Stimulated activated CD4-positive, alpha-beta T cell treated with anti-CD3 and anti-CD28 coated beads, Interleukin-15, amount 100 ng/mL, for 24 hours (primary cell): ENCODE measurements at regions not wholly inside any gene's neighbourhood (a gene's known extent, or its start where the extent isn't known, plus 50 kb on each side); places are given as distances from the start of the nearest gene placed in this dataset.

Source experiments
- DNase-seq: peaks from one replicate; pipeline ENCODE4 v3.0.0-alpha.2; 2020

- DNase-seq = no peak
Observed at GRCh38 chr18:54100920-54101470, 123.5 kb downstream of the MBD2 start.

- DNase-seq = no peak
Observed at GRCh38 chr18:54100466-54100865, 124.0 kb downstream of the MBD2 start.

GRCh38 chr18:54094474-54094873, 130.0 kb downstream of the MBD2 start:
- DNase-seq = no peak

- DNase-seq = no peak
Observed at GRCh38 chr18:54090856-54091255, 133.6 kb downstream of the MBD2 start.

- DNase-seq = no peak
Observed at GRCh38 chr18:54089749-54090459, 134.6 kb downstream of the MBD2 start.

GRCh38 chr18:54086863-54087262, 137.6 kb downstream of the MBD2 start:
- DNase-seq = no peak

- DNase-seq = peak; percentile 9
Observed at GRCh38 chr18:54086046-54086802, 138.2 kb downstream of the MBD2 start.

- DNase-seq = no peak
Observed at GRCh38 chr18:54080858-54081257, 143.6 kb downstream of the MBD2 start.

GRCh38 chr18:54076166-54076565, 148.3 kb downstream of the MBD2 start:
- DNase-seq = no peak

- no peak for DNase-seq
Observed at GRCh38 chr18:54075689-54076088, 148.8 kb downstream of the MBD2 start.

GRCh38 chr18:54069729-54070128, 154.7 kb downstream of the MBD2 start:
- no peak for DNase-seq

- DNase-seq = no peak
Observed at GRCh38 chr18:54060343-54061005, 164.0 kb downstream of the MBD2 start.

GRCh38 chr18:54052732-54053429, 171.6 kb downstream of the MBD2 start:
- DNase-seq = no peak

GRCh38 chr18:54052259-54052658, 172.2 kb downstream of the MBD2 start:
- no peak for DNase-seq

GRCh38 chr18:54043484-54044251, 180.8 kb downstream of the MBD2 start:
- no peak for DNase-seq

GRCh38 chr18:54035927-54036326, 188.5 kb downstream of the MBD2 start:
- no peak for DNase-seq

GRCh38 chr18:54033052-54033451, 191.4 kb downstream of the MBD2 start:
- DNase-seq = no peak

GRCh38 chr18:54032412-54032811, 192.1 kb downstream of the MBD2 start:
- no peak for DNase-seq

GRCh38 chr18:54031243-54031642, 193.2 kb downstream of the MBD2 start:
- DNase-seq = no peak

GRCh38 chr18:54030434-54030833, 194.0 kb downstream of the MBD2 start:
- DNase-seq = no peak

- DNase-seq = no peak
Observed at GRCh38 chr18:54023471-54023870, 201.0 kb downstream of the MBD2 start.

GRCh38 chr18:54020966-54021365, 203.5 kb downstream of the MBD2 start:
- no peak for DNase-seq
